GM19463 (cell line): ENCODE measurements at regions not wholly inside any gene's neighbourhood (a gene's known extent, or its start where the extent isn't known, plus 50 kb on each side); places are given as distances from the start of the nearest gene placed in this dataset.

ENCODE experiments used
- ATAC-seq: cut with Tn5 transposase; IDR thresholded peaks from one replicate; pipeline ENCODE4 v1.9.1; 2021; ENCODE audit warnings: mild to moderate bottlenecking, moderate library complexity; ENCODE audit not compliant: unreplicated experiment

- no peak for ATAC-seq
These were observed 445.9 kb downstream of the BRD1 start for GRCh38 chr22:49381595-49382450.

GRCh38 chr22:49380828-49381114, 446.9 kb downstream of the BRD1 start:
- ATAC-seq: no peak

- ATAC-seq: no peak
These were observed 447.4 kb downstream of the BRD1 start for GRCh38 chr22:49380095-49380827.

- ATAC-seq: no peak
These were observed 450.4 kb downstream of the BRD1 start for GRCh38 chr22:49377306-49377705.

- ATAC-seq: no peak
These were observed 453.9 kb downstream of the BRD1 start for GRCh38 chr22:49373801-49374226.

GRCh38 chr22:49373289-49373666, 454.4 kb downstream of the BRD1 start:
- ATAC-seq: no peak

- no peak for ATAC-seq
These were observed 455.0 kb downstream of the BRD1 start for GRCh38 chr22:49372530-49373288.

GRCh38 chr22:49372111-49372529, 455.6 kb downstream of the BRD1 start:
- ATAC-seq: no peak

GRCh38 chr22:49371325-49372110, 456.2 kb downstream of the BRD1 start:
- ATAC-seq: no peak

- no peak for ATAC-seq
These were observed 456.9 kb downstream of the BRD1 start for GRCh38 chr22:49370627-49371301.

GRCh38 chr22:49369726-49370626, 457.7 kb downstream of the BRD1 start:
- no peak for ATAC-seq

GRCh38 chr22:49368976-49369725, 458.5 kb downstream of the BRD1 start:
- ATAC-seq: no peak

- no peak for ATAC-seq
These were observed 459.3 kb downstream of the BRD1 start for GRCh38 chr22:49368221-49368975.

GRCh38 chr22:49367041-49367697, 460.5 kb downstream of the BRD1 start:
- ATAC-seq: no peak

GRCh38 chr22:49366437-49366836, 461.2 kb downstream of the BRD1 start:
- no peak for ATAC-seq

GRCh38 chr22:49365910-49366309, 461.8 kb downstream of the BRD1 start:
- ATAC-seq: no peak

- ATAC-seq: no peak
These were observed 462.4 kb downstream of the BRD1 start for GRCh38 chr22:49365191-49365837.
